ENCODE measurements at regions not wholly inside any gene's neighbourhood (a gene's known extent, or its start where the extent isn't known, plus 50 kb on each side); places are given as distances from the start of the nearest gene placed in this dataset.

DNA sequence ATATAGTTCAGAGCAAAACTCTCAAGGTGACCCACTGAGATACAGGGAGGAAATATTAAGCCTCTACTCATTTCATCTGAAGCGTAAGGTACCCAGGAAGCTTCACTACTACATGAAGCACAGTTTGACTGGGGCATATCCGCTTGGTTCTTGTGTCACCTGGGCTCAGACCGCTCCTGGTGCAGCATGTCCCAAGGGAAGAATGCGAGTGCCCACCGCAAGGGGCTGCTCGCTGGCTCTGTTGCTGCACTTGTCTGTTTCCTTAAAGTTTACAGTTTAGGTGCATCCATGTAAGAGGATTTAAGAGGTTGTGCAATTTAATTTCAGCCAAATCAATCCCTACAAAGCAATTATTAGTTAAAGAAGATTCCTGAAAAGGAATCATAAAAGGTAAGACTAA, 507.8 kb downstream of the FBXO15 start:
- no peak for DNase-seq (ENCODE audit: low read depth in 3 of 3)

DNA sequence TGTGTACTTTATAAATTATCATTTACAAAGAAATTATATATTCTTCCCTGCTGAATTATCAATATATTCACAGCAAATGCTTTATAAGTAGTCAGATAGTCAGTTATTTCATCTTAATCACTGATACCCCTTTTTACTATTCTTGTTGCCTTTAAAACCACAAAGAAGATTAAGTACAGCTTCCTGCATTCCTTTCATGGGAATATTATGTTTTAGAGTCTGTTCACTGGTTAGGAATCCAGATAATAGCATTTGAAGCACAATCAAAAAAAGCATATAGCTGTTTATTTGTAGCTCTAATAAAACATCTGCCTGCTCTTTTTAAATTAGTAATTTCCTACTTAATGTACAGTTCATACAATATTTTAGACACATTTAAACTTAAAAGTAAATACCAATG, 508.9 kb downstream of the FBXO15 start:
- DNase-seq (ENCODE audit: low read depth in 3 of 3): no peak

DNA sequence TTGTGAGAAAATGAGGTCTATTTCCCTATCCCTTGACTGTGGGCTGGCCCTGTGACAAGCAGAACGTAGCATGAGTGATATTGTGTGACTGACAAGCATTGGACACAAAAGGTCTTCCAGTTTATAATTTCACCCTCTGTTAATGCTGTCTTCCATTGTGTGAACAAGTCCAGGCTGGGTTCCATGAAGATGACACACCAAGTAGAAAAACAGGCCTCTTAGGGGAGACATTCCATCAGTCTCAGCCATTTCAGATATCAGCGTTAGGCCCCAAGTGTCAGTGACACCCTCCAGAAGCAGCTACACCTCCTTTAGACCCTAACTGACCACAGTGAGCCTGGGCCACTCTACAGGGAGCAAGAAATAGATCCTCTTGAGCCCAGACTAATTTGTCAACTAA, 511.3 kb downstream of the FBXO15 start:
- no peak for DNase-seq (ENCODE audit: low read depth in 3 of 3)

DNA sequence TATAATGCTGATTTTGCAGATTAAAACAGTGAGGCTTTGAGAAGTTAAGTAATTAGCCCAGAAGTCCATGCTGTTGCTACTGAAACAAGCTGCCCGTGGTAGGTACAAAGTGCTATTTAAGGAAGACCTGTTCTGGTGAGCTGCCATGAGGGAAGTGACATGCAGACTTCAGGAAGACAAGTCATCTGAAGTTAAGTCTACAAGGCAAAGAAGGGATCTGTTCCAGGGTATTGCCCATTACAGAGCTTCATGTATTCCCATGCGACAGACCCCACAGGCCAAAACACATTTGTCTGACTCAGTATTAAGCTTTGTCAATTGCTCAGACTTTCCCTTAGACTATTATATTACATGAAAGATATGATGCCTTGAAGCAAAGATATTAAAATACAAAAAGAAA, 520.8 kb downstream of the FBXO15 start:
- no peak for DNase-seq (ENCODE audit: low read depth in 3 of 3)

DNA sequence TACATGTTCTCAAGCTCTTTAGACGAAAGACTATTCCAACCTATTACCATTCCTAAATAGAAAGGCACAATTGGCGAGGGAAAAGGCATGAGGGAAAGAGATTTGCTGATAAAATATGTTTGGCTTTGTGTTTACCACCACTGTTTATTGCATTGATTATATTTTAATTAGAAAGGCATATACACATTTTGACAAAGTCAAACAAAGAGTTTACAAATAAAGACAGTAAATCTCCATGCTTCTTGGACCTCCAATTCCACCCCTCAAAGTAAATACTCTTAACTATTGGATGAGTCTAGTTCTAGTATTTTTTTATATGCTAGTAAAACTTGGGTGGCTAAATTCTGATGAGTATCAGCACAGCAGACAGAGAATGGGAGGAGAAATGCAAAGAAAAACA, 521.4 kb downstream of the FBXO15 start:
- no peak for DNase-seq (ENCODE audit: low read depth in 3 of 3)

DNA sequence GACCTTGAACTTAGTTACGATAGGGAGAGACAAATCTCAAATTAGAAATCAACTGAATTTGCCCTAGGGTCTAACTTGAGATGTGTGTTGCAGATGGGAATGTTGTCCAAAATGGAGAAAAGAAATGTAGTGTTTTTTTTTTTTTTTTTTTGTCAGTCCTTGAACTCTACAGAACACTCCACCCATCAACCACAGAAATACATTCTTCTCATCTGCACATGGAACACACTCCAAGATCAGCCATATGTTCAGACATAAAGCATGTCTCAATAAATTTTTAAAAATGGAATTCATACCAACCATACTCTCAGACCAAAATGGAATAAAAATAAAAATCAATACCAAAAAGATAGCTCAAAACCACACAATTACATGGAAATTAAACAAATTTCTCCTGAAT, 526.5 kb downstream of the FBXO15 start:
- DNase-seq (ENCODE audit: low read depth in 3 of 3): no peak

DNA sequence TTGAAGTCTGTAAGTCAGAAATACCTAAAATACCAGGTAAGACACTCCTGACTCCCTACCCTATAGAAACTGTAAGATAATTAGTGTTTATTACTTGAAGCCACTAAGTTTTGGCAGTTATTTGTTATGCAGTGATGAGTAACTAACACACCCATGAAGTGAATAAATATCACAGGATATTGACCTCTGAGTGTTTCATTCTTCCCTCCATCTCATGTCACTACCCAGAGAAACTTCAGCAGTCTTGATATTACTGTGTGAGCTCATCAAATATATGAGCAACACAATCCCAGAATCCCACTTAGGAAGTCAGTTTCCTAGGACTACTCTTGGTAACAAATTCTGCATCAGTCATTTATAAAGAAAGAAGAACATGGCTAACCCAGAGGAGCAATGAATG, 529.7 kb downstream of the FBXO15 start:
- DNase-seq (ENCODE audit: low read depth in 3 of 3): no peak

DNA sequence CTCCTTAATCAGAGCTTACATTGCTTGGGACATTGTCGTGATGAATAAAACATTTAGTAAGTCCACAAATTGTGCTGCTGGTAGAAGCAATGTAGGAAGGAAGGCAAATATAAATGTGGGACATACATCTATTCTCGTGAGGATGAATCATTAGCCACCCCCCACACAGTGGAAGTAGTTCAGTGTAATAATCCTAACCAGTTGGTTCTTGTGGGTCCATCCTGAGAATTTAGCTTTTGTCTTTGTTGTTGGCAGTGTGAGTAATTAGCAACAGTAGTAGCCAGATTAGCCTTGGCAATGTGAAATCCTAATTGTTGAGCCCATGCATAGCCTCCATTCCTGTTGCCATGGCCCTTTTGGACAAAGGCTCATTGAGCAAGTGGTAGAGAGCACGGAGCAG, 532.1 kb downstream of the FBXO15 start:
- DNase-seq (ENCODE audit: low read depth in 3 of 3): no peak

DNA sequence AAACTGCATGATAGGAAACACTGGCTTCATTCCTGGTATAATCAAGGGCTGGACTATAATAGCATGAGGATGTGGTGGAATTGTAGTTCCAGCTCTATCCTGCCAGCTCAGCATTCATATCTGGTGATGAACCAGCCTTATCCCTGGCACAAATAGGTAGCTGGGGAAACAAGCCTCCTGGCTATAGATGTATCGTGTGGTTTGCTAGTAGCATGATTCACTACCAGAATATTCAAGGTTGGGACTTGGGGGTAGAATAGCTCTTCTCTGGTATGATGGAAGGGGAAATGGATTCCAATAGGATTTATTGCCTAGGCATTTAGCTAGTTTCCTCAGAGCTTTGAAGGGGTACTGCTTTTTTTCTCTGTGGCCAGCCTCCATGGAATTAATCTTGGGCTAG, 532.8 kb downstream of the FBXO15 start:
- DNase-seq (ENCODE audit: low read depth in 3 of 3): no peak

DNA sequence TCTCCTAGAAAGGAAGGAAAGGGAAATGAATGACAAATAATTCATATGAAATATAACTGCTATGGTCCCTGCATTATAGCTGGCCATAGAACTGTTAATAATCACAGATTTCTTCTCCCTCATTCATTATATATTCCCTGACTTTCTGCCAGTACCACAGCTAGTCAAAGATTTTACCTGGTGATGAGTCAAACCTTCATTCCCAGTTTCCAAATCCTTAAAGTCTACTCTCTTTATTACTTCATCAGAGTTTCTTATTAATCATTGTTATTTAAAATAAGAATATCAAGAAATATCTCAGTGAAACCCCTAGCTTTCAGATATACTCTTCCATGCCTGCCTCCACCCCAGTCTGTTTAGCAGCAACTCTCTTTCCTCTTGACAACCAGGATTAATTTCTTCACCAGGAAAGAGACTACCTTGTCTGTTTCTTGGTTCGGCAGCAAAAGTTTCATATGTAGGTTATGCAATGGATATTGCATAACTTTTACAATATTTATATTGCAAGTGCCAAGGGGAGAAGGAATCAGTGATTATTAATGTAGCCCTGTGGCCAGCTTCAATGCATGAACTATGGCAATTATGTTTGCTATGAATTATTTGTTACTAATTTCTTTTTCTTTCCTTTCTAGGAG, 533.8 kb downstream of the FBXO15 start:
- DNase-seq (ENCODE audit: low read depth in 3 of 3): no peak

DNA sequence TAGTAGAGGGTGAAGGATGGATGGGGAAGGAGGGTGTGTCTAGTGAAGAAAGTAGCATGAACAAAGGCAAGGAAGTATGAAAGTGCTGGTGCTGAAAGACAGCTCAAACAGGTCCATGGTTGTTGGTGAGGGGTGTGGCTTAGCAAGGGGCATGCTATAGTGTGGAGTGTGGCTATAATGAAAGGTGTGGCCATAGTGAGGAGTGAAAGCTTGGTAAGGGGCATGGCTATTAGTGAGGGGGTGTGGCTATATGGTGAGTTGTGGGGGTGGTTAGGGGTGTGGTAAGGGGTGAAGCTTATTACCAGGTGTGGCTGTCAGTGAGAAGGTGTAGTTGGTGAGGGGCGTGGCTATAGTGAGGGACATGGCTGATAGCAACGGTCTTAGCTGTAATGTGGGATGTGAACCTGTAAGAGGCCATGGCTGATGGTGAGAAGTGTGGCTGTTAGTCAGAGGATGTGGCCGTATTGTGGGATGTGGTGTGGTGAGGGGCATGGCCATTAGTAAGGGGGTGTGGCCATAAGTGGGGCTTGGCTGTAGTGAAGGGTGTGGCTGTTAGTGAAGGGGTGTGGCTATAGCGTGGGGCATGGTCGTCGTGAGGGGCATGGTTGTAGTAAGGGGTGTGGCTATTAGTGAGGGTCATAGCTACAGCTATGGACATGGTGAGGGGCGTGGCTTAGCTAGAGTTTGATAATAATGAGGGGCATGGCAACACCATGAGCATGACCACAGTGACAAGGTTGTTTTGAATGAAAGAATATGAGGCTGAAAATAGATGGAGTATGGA, 549.6 kb downstream of the FBXO15 start:
- no peak for DNase-seq (ENCODE audit: low read depth in 3 of 3)

DNA sequence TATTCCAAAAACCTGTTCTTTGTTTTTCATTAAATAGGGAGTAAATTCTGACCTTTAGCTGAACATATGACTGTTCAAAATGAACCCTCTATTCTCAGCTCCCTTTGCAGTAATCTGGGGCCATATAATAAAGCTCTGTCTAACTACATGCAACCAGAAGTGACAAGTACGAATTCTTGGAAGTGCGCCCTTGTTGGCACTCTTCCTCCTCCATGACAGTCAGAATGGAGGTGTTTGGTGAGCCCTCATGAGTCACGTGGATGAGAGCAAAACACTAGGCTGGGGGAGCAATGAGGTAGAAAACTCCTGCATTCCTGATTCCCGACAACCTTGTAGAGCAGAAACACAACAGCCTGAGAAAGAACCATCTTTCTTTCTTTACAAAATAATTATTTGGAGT, 552.9 kb downstream of the FBXO15 start:
- no peak for DNase-seq (ENCODE audit: low read depth in 3 of 3)

DNA sequence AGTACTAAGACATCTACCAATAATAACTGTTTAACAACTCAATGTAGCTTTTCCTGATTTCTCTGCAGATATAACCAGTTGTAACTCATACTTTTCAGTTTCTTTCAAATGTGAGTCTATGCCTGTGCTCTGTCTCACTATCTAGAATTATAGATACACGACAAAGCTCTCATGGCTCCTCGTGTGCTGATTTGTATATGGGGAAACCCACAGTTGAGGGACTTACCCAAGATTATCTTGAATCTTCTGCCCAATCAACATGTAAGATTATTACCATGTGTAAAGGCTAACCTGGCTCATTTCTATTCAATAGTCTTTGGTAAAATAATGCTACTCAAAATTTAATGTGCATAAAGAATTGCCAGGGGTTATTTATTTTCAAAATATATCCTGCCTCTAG, 554.4 kb downstream of the FBXO15 start:
- no peak for DNase-seq (ENCODE audit: low read depth in 3 of 3)

DNA sequence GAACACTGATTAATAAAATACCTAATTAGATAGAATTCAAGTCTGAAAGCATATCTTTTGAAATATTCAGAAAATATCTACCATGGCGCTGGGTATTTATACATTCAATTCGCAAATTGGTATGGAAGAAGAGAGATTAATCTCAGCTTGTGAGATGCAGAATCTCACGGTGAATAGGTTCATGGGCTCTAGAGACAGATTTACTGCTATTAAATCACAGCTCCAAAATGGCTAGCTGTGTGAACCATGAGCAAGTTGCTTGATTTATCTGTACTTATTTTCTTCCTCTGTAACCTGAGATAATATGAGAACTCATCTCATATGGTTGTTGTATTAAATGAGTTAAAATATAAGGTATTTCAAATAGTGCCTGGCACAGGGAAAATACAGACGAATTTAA, 556.7 kb downstream of the FBXO15 start:
- DNase-seq (ENCODE audit: low read depth in 3 of 3): no peak

DNA sequence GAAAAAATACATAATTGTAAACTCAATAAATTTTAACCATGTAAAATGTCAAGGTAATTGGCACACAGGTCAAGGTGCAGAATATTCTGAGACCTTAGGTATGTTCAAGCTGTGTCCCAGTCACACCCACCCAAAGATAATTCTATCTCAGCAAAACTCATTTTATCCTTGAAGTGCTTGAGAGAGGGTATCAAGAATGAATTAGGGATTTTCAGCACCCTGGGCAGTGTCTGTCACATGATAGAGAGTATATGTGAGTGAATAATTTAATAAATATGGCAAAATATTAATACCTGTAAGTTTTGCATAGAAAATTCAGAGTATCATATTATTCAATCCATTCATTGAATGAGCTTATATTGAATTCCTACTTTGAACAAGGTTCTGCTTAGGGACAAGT, 567.9 kb downstream of the FBXO15 start:
- DNase-seq (ENCODE audit: low read depth in 3 of 3): no peak

DNA sequence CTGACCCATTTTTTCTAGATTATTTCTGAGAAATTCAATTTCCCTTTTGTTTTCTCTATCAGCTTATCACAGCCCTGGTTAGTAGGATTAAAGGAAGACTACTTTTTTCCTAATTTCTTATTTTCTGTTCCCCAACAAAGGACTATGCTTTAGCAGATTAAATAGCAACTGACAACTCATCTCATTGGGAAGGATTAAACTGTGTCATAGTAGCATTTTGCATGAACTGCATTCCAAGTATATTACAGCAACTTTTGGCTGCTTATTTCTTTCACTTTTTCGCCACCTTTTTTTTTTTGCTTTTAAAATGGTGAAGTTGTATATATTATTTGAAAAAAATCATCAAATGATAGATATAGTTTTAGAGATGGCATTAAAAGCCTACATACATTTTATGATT, 570.3 kb downstream of the FBXO15 start:
- no peak for DNase-seq (ENCODE audit: low read depth in 3 of 3)

DNA sequence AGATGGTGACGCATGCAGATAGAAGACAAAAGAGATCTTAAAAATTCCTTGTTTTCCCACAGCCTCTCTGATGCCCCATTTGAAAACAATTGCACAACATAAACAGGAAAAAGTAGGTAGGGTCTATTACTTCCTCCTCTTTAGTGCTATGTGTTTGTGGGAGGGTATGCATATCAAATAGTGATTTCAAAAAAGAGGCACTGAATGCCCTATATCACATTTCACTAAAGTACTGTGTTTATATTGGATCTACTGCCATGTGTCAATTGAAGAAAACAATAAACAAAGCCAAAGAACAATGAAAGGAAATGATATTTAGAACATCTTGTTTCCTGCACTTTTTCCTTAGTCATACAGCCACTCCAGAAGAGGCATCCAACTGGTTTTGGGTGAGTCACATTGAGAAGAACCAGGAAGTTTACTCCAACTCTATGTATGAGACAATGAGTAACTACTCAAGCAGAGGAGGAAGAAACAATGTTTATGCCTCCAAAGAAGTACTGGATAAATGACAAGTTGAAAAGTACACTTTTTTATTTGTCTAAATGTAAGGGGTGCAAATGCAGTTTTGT, 583.6 kb downstream of the FBXO15 start:
- no peak for DNase-seq (ENCODE audit: low read depth in 3 of 3)

DNA sequence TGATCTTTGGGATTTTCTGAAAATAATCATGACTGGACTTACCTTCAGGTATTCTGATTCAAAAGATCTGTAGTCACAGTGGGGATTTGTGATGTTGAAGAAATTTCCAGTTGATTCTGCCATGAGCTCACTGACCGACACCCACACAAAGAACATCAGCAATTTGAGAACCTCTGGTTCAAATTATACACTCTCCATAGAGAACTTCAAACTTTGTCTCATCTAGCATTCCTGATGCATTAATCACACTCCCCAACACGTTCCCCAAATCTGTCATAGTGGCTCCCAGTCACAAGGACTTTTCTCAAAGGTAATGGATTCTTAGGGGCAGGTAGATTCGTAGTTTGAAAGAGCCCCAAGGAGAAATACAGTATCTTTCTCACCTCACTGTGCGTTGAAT, 584.3 kb downstream of the FBXO15 start:
- DNase-seq (ENCODE audit: low read depth in 3 of 3): no peak

DNA sequence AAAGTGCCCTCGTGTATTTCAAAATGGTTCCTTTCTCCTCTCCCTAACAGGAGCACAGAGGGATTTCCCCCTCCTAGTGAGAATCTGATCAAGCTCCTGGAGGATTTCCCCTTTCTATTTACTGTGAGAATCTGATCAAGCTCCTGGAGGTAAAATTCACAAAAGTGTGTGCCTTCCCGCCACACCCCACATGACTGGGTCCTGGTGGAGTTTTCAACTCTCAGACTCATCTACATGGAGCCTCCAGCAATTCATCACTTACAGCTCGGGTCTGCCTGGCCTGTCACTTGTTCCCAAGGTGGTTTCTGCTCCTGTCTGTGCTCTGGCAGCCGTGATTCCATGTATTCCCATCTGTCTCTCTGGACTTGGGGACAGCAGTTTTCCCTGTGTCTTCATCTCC, 590.7 kb downstream of the FBXO15 start:
- DNase-seq (ENCODE audit: low read depth in 3 of 3): no peak

DNA sequence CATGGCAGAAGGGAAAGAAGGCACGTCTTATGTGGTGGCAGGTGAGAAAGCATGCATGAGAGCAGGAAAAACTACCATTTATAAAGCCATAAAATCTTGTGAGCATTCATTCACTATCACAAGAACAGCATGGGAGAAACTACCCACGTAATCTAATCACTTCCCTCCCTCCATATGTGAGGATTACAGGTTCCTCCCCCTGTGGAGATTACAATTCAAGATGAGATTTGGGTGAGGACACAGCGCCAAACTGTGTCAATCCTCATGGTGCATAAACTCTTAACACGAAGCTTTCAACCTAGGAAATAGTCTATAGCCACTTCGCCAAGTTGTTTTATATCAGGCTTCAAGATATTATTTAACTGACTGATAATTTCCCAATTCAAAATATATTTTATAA, 595.5 kb downstream of the FBXO15 start:
- DNase-seq (ENCODE audit: low read depth in 3 of 3): no peak

DNA sequence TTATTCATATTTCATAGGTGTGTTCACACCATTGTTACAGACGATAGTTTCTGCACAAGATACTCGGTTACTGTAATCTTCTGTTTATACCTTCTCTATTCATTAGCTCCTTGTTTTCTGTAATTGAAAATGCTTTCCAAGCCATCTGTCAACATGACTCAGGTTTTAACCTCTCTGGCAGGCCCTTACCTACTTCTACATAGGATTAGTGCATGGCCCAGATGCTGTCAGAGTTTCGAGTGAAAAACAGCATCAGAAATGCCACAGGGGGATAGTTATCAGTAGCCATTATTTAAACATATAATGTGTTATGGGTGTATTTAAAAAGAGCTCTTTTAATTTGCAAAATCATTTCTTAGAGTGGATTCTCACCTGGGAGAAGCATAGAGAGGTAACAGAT, 596.4 kb downstream of the FBXO15 start:
- no peak for DNase-seq (ENCODE audit: low read depth in 3 of 3)

DNA sequence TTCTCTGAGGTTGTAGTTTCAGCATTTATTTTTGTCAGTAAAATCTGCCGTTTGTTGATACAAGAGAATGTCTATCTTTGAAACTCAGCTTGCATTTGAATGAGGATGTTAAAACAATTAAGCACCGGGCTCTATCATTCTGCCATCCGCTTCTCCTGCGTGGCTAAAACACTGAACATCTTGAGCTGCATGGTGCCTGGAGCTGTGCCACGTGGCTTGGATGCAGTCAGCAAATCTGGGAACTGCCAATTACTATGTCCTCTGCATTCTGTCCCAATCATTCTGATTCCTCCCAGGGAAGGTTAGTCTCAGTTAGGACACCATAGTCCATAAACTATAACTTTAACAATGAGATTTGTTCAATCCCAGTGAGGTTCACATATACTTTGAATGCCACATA, 598.4 kb downstream of the FBXO15 start:
- no peak for DNase-seq (ENCODE audit: low read depth in 3 of 3)

DNA sequence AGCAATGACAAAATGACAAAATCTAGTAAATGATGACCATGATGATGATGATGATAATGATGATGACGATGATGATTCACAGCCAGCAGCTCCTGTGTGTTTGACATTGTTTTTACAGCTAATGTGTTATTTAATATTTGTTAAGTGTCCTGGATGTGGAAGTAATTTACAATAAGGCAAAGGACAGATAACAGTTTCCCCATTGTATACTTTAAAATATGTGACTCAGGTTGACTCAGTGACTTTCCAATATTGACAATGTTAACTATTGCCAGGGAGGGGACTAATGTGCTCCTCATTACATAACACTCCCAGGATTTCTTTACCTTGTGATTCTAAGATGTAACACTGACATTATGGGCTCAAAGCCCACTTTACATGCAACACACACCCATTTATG, 602.2 kb downstream of the FBXO15 start:
- no peak for DNase-seq (ENCODE audit: low read depth in 3 of 3)

DNA sequence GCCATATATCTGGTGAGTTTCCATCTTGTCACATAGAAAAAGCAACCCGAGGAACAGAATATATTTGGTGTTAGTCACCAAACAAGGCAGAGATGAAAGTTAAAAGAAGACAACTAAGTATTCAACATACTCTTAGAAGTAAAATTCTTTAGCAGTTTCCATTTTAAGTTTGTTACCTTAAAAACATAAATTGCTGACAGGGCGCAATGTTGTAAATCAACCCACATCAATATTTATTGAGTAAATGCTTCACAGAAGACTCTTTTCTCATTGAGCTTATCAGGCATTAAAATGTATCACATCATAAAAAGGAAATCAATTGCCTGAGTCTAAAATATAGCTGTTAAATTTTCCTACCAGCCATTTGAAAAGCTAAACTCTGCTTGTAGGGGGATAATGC, 603.0 kb downstream of the FBXO15 start:
- no peak for DNase-seq (ENCODE audit: low read depth in 3 of 3)

Measured in stimulated activated CD4-positive, alpha-beta T cell treated with anti-CD3 and anti-CD28 coated beads, TNF-alpha, amount 100 ng/mL, for 48 hours (primary cell).